HFFc6 (cell line): ENCODE measurements at regions not wholly inside any gene's neighbourhood (a gene's known extent, or its start where the extent isn't known, plus 50 kb on each side); places are given as distances from the start of the nearest gene placed in this dataset.

ENCODE experiments used
- DNase-seq: peaks from one replicate; pipeline ENCODE4 v3.0.0-alpha.2; 2018
- H3K27ac Mint-ChIP-seq: 2 replicates; pipeline ENCODE4 v1.8.0; 2020; ENCODE audit warnings: mild to moderate bottlenecking, mixed read lengths
- H3K27me3 Mint-ChIP-seq: 2 replicates; pipeline ENCODE4 v1.8.0; 2021; ENCODE audit warnings: mild to moderate bottlenecking, moderate library complexity, mixed read lengths; ENCODE audit not compliant: insufficient read depth
- H3K36me3 Mint-ChIP-seq: 2 replicates; pipeline ENCODE4 v1.8.0; 2021; ENCODE audit warnings: low read depth, mixed read lengths
- H3K4me1 Mint-ChIP-seq: 2 replicates; pipeline ENCODE4 v1.8.0; 2020; ENCODE audit warnings: low read depth, mixed read lengths
- H3K4me3 Mint-ChIP-seq: 2 replicates; pipeline ENCODE4 v1.8.0; 2020; ENCODE audit warnings: mild to moderate bottlenecking, moderate library complexity, mixed read lengths
- H3K9me3 Mint-ChIP-seq: 2 replicates; pipeline ENCODE4 v1.8.0; 2020; ENCODE audit warnings: mild to moderate bottlenecking, mixed read lengths
- CTCF ChIP-seq: fragments of 200-600 bp; sonication (generic); IDR thresholded peaks from 2 replicates; pipeline ENCODE4 v1.5.0; 2021; ENCODE audit warnings: antibody characterized with exemption, mild to moderate bottlenecking

- H3K36me3 Mint-ChIP-seq = no peaks in the 10 kb centered on the region
- no peak for TF ChIP-seq CTCF
- no peak overlapping the region for H3K4me3 Mint-ChIP-seq
Measured at GRCh38 chr6:121929301-121929700, 470.2 kb upstream of the HSF2 start.

GRCh38 chr6:121932076-121932991 is 467.1 kb upstream of the HSF2 start:
- DNase-seq = peak; percentile 96
- Mint-ChIP-seq H3K4me3 (peak overlapping the region; percentile 86), H3K4me1 (peaks cover 29% of the 10 kb centered on the region)

More at GRCh38 chr6:121929301-121929700, 470.2 kb upstream of the HSF2 start:
- peaks cover 43% of the 10 kb centered on the region for H3K4me1 Mint-ChIP-seq
- H3K27me3 Mint-ChIP-seq = no peaks in the 10 kb centered on the region
- no peak for DNase-seq
- H3K27ac Mint-ChIP-seq = no peak overlapping the region
- no peaks in the 10 kb centered on the region for H3K9me3 Mint-ChIP-seq

GRCh38 chr6:121934451-121934850 is 465.0 kb upstream of the HSF2 start:
- peaks cover 29% of the 10 kb centered on the region for H3K4me1 Mint-ChIP-seq
- H3K4me3 Mint-ChIP-seq = no peak overlapping the region
- no peak for TF ChIP-seq CTCF

More at GRCh38 chr6:121932076-121932991, 467.1 kb upstream of the HSF2 start:
- Mint-ChIP-seq H3K27me3 (no peaks in the 10 kb centered on the region; the same call in 1 of the 2 replicates), H3K9me3 (peaks cover 7% of the 10 kb centered on the region), H3K27ac (peak overlapping the region; percentile 94), H3K36me3 (peaks cover 10% of the 10 kb centered on the region)
- TF ChIP-seq CTCF = no peak

GRCh38 chr6:121940728-121941127 is 458.7 kb upstream of the HSF2 start:
- DNase-seq = no peak
- Mint-ChIP-seq H3K4me1 (peaks cover 8% of the 10 kb centered on the region; the same call in 1 of the 2 replicates), H3K4me3 (no peak overlapping the region), H3K27me3 (no peaks in the 10 kb centered on the region; the same call in 1 of the 2 replicates), H3K9me3 (peaks cover 2% of the 10 kb centered on the region), H3K27ac (no peak overlapping the region), H3K36me3 (peaks cover 18% of the 10 kb centered on the region)
- no peak for TF ChIP-seq CTCF

More at GRCh38 chr6:121934451-121934850, 465.0 kb upstream of the HSF2 start:
- Mint-ChIP-seq H3K36me3 (peaks cover 17% of the 10 kb centered on the region), H3K9me3 (peaks cover 7% of the 10 kb centered on the region), H3K27me3 (no peaks in the 10 kb centered on the region; the same call in 1 of the 2 replicates), H3K27ac (no peak overlapping the region)
- no peak for DNase-seq

- H3K4me3 Mint-ChIP-seq = no peak overlapping the region
- no peaks in the 10 kb centered on the region; the same call in 1 of the 2 replicates for H3K9me3 Mint-ChIP-seq
- peaks cover 8% of the 10 kb centered on the region; the same call in 1 of the 2 replicates for H3K4me1 Mint-ChIP-seq
- peaks cover 10% of the 10 kb centered on the region; the same call in 1 of the 2 replicates for H3K36me3 Mint-ChIP-seq
- no peak overlapping the region for H3K27ac Mint-ChIP-seq
- TF ChIP-seq CTCF = no peak
- no peaks in the 10 kb centered on the region; the same call in 1 of the 2 replicates for H3K27me3 Mint-ChIP-seq
- DNase-seq = peak; percentile 8
Measured at GRCh38 chr6:121944354-121944753, 455.1 kb upstream of the HSF2 start.
